K562 (cell line): ENCODE measurements at regions not wholly inside any gene's neighbourhood (a gene's known extent, or its start where the extent isn't known, plus 50 kb on each side); places are given as distances from the start of the nearest gene placed in this dataset.

ENCODE experiments used
- ATAC-seq: fragments of 200-7000 bp; cut with Tn5 transposase; 3 replicates; pipeline ENCODE4 v1.9.1; 2020; ENCODE audit warnings: moderate library complexity
- BruUV-seq: library from RNA; stranded (reverse); fragments of 400-500 nt; replicated peaks from 2 replicates; lab custom pipeline; 2021; lab: Mats Ljungman, UMichigan
- CTCF ChIA-PET: fragments of 300-600 bp; formaldehyde crosslinking; extraction: SDS; loops from one replicate; lab custom pipeline; 2021; ENCODE audit warnings: low intra/inter-chr PET ratio; lab: Yijun Ruan, JAX
- POLR2A ChIA-PET: fragments of 300-600, 350-650 bp; sonication (Branson Sonifier 250); formaldehyde crosslinking; extraction: SDS; loops from one replicate; lab custom pipeline; 2021; ENCODE audit warnings: antibody characterized with exemption, inconsistent platforms; lab: Yijun Ruan, JAX
- DNase-seq, 4 experiments: peaks; one replicate each; pipeline versions ENCODE4 v3.0.0 to v3.0.0-alpha.2; 2011 to 2018; ENCODE audit warnings: low spot score in 3 of 4, mixed read lengths in 3 of 4; ENCODE audit errors: extremely low read depth in 1 of 4
- FAIRE-seq: peaks from 2 replicates; lab custom pipeline; 2011; peaks lifted over from hg19 to GRCh38; lab: Jason Lieb, UNC
- H2AFZ ChIP-seq: 2 replicates; pipeline ENCODE4 v1.6.0; 2011; ENCODE audit warnings: low read depth, low read length, control low read depth, inconsistent platforms
- H3K27ac ChIP-seq: fragments of 200-600 bp; 3 replicates; pipeline ENCODE4 v1.8.0; 2011; ENCODE audit warnings: low read depth, mild to moderate bottlenecking, control low read depth, inconsistent platforms, low read length, moderate library complexity, mixed read lengths; ENCODE audit errors: extremely low read depth
- H3K27me3 ChIP-seq, 2 experiments: fragments of 300-600 bp in 1 of 2; 2 replicates in 1 of 2; 3 replicates in 1 of 2; pipeline versions ENCODE4 v1.6.0 to v1.8.0; 2011; ENCODE audit warnings: inconsistent platforms in 2 of 2, low read length in 2 of 2, mild to moderate bottlenecking in 1 of 2, mixed read lengths in 1 of 2, moderate library complexity in 1 of 2; ENCODE audit not compliant: control insufficient read depth in 2 of 2, insufficient read depth in 2 of 2
- H3K36me3 ChIP-seq: fragments of 300-600 bp; 3 replicates; pipeline ENCODE4 v1.8.0; 2011; ENCODE audit warnings: mild to moderate bottlenecking, low read length, inconsistent platforms; ENCODE audit not compliant: control insufficient read depth, insufficient read depth
- H3K4me1 ChIP-seq, 2 experiments: fragments of 200-600 bp in 1 of 2; replicated peaks in 1 of 2; 2 replicates in 1 of 2; 3 replicates in 1 of 2; pipeline versions ENCODE4 v1.5.1 to v1.8.0; 2011; ENCODE audit warnings: inconsistent platforms in 2 of 2, low read length in 2 of 2, mild to moderate bottlenecking in 1 of 2, mixed read lengths in 1 of 2, moderate library complexity in 1 of 2; ENCODE audit not compliant: control insufficient read depth in 2 of 2, insufficient read depth in 2 of 2
- H3K4me2 ChIP-seq: 2 replicates; pipeline ENCODE4 v1.6.1; 2011; ENCODE audit warnings: low read length, control low read depth, inconsistent platforms, mixed read lengths; ENCODE audit not compliant: insufficient read depth
- H3K4me3 ChIP-seq: fragments of 200-600 bp; sonication (generic), shearing (Covaris generic); 2 replicates; pipeline ENCODE4 v1.5.1; 2016; ENCODE audit warnings: control low read depth, inconsistent platforms
- H3K79me2 ChIP-seq: fragments of 200-600 bp; 3 replicates; pipeline ENCODE4 v1.8.0; 2011; ENCODE audit warnings: low read length, inconsistent platforms; ENCODE audit not compliant: control insufficient read depth, insufficient read depth
- H3K9ac ChIP-seq, 2 experiments: 2 replicates each; pipeline versions ENCODE4 v1.6.0 to v1.6.1; 2011; ENCODE audit warnings: low read depth in 2 of 2, low read length in 2 of 2, control low read depth in 1 of 2, inconsistent platforms in 1 of 2, mild to moderate bottlenecking in 1 of 2, mixed read lengths in 1 of 2; ENCODE audit not compliant: insufficient read depth in 1 of 2
- H3K9me1 ChIP-seq: one replicate; pipeline ENCODE4 v1.6.0; 2011; ENCODE audit warnings: inconsistent platforms, mild to moderate bottlenecking, low read length, moderate library complexity; ENCODE audit not compliant: control insufficient read depth, insufficient read depth
- H3K9me3 ChIP-seq: replicated peaks from 2 replicates; pipeline ENCODE4 v1.5.1; 2011; ENCODE audit warnings: low read depth, low read length, inconsistent platforms; ENCODE audit not compliant: control insufficient read depth, insufficient read depth
- H4K20me1 ChIP-seq: replicated peaks from 2 replicates; pipeline ENCODE4 v1.6.1; 2011; ENCODE audit warnings: low read length, inconsistent platforms, mixed read lengths; ENCODE audit not compliant: control insufficient read depth, insufficient read depth
- ADNP ChIP-seq: fragments of 200-800 bp; sonication (Bioruptor generic); IDR thresholded peaks from 2 replicates; pipeline ENCODE4 v1.6.1; 2016; ENCODE audit warnings: missing genetic modification characterization, missing compliant biosample characterization
- CBX3 ChIP-seq, 2 experiments: IDR thresholded peaks; 1 replicate in 1 of 2; 2 replicates in 1 of 2; pipeline ENCODE4 v1.6.1; 2012; ENCODE audit warnings: inconsistent platforms in 2 of 2, low read length in 2 of 2, borderline replicate concordance in 1 of 2, control low read depth in 1 of 2
- HEY1 ChIP-seq: fragments of 250-450 bp; sonication (Bioruptor Pico); IDR thresholded peaks from 2 replicates; pipeline ENCODE4 v1.5.0; 2020; ENCODE audit warnings: mild to moderate bottlenecking, moderate library complexity, borderline replicate concordance
- L3MBTL2 ChIP-seq: fragments of 450-650 bp; IDR thresholded peaks from 2 replicates; pipeline ENCODE4 v1.6.1; 2016; ENCODE audit warnings: mild to moderate bottlenecking, moderate library complexity
- MEIS2 ChIP-seq: fragments of 450-650 bp; IDR thresholded peaks from 2 replicates; pipeline ENCODE4 v1.6.1; 2014; ENCODE audit warnings: mild to moderate bottlenecking; ENCODE audit not compliant: partially characterized antibody
- MTA2 ChIP-seq: fragments of 450-650 bp; IDR thresholded peaks from 2 replicates; pipeline ENCODE4 v1.6.1; 2016; ENCODE audit warnings: low read depth
- MTA3 ChIP-seq: fragments of 450-650 bp; formaldehyde crosslinking; IDR thresholded peaks from 2 replicates; pipeline ENCODE4 v1.6.1; 2017; ENCODE audit warnings: mild to moderate bottlenecking, borderline replicate concordance
- RAD21 ChIP-seq, 2 experiments: fragments of 250-450 bp in 1 of 2; fragments of 450-650 bp in 1 of 2; sonication (Bioruptor Pico) in 1 of 2; formaldehyde crosslinking in 1 of 2; IDR thresholded peaks in 1 of 2; conservative IDR thresholded peaks in 1 of 2; 2 replicates each; pipeline versions ENCODE4 v1.4.0 to v1.8.0; 2020 to 2022; ENCODE audit warnings: mild to moderate bottlenecking in 2 of 2, moderate library complexity in 1 of 2
- SRSF3 ChIP-seq: fragments of 200-400 bp; formaldehyde crosslinking; IDR thresholded peaks from 2 replicates; pipeline ENCODE4 v1.6.1; 2016; ENCODE audit warnings: mild to moderate bottlenecking, low read length, moderate library complexity; ENCODE audit not compliant: insufficient read depth
- ZBTB17 ChIP-seq: fragments of 450-650 bp; formaldehyde crosslinking; IDR thresholded peaks from 2 replicates; pipeline ENCODE4 v1.4.0; 2020; ENCODE audit warnings: mild to moderate bottlenecking
- ZFX ChIP-seq: sonication (generic); formaldehyde crosslinking; IDR thresholded peaks from 2 replicates; pipeline ENCODE4 v1.8.0; 2022; ENCODE audit warnings: mild to moderate bottlenecking, missing genetic modification reagents, moderate library complexity
- ZNF3 ChIP-seq: fragments of 250-450 bp; sonication (Bioruptor Pico); IDR thresholded peaks from 2 replicates; pipeline ENCODE4 v1.5.0; 2021; ENCODE audit warnings: mild to moderate bottlenecking, moderate library complexity
- WGBS: fragments of 100-300 bp; shearing (Covaris generic); methylation state at CpG from one replicate; pipeline ENCODE4 v1.1.6; 2016; ENCODE audit warnings: low coverage, mixed read lengths; ENCODE audit not compliant: insufficient coverage; ENCODE audit errors: missing lambda C conversion rate; 5-methylcytosine and 5-hydroxymethylcytosine counted together
- in situ Hi-C: fragments of 300-500 bp; cut with MboI; formaldehyde crosslinking; loops from 4 replicates; pipeline ENCODE4 v1.15.0; 2018; ENCODE audit warnings: inconsistent platforms, mixed read lengths
- intact Hi-C: fragments of 100-400 bp; cut with micrococcal nuclease; formaldehyde crosslinking; loops from 2 replicates; pipeline ENCODE4 v1.14.2; 2022

DNA sequence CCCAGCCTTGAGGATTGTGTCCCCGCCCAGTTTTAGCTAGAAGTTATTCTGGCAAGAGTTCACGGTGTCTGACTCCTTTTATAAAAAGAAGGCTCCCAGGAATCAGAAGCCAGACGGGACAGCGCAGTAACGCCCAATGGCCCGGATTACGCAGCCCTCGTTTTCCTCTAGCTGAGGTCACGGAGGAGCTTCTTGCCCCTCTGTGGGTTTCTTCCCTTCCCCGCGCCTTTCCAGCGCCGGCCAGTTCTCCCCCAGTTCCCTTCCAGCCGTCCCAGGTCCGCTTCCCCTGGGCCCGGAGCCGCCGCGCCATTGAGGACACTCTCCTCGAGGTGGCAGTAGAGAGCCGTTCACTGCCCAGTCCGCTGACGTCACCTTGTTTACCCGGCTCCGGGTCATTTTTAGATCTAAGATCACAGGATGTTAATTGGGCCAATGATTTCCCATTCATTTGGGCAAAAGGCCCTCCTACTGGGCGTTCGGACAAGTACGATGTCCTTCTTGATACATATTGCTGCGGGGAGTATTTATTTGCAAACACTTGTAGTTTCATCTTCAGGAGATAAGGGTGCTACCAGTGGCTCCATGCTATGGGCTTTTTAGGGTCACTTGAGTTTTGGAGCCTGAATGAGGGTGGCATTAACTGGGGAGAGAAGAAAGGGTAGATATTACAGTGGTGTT, 81.5 kb upstream of the PPM1B start (continued):
- TF ChIP-seq RAD21 (CRISPR knock-in tag; conservative IDR thresholded peaks at IDR 0.05 in 1 of 2, IDR thresholded peaks at IDR 0.05 in 1 of 2), result peak; percentile 90 to 91

DNA sequence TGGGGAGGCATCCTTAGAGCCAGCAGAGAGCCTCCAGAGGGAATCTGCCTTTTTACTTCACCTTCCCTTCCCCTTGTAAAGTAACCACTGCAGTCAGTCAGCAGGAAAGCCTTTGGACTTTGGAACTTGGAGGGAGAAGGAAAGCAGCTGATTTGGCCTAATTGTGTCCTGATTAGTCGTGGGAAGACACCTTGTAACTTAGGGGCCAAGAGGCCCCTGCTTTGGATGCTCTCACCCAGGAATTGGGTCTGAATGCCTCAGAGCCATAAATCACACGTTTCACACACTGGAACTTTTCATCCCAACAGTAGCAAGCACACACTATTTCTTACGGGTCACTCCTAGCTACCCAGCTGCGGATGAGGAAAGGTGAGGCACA, 81.0 kb upstream of the PPM1B start:
- peak overlapping the region; percentile 29 to 85; a peak in 2 of 4 replicates for H3K9ac ChIP-seq
- FAIRE-seq (no peak), ATAC-seq (no peak), DNase-seq (no peak)
- peak overlapping the region; percentile 82 for H3K4me2 ChIP-seq
- no TSS peak for BruUV-seq
- ChIA-PET CTCF (interaction anchor here (0.8 to 1.5 kb wide), 2 partner anchors 203 to 208 kb away, joined by 3 to 13 read pairs; no protein-coding TSS in a partner anchor), POLR2A (interaction anchor here (0.8 to 1.3 kb wide), 2 partner anchors 79 to 84 kb away, joined by 3 to 4 read pairs; no protein-coding TSS in a partner anchor)
- no peaks in the 10 kb centered on the region for H3K36me3 ChIP-seq
- peak overlapping the region; percentile 81 for H2AFZ ChIP-seq
- WGBS, result 0% methylated on average over 4 of the region's 4 CpGs
- in situ Hi-C loops, result no loop called here
- H3K4me3 ChIP-seq, result peak overlapping the region; percentile 28; the same call in 1 of the 2 replicates
- no peaks in the 10 kb centered on the region for H4K20me1 ChIP-seq
- intact Hi-C loops, result loop anchor here (1.0 to 5.0 kb wide), 3 partner anchors 43 to 204 kb away; no protein-coding TSS in a partner anchor
- H3K9me1 ChIP-seq, result no peaks in the 10 kb centered on the region
- H3K27me3 ChIP-seq, result peaks cover 10 to 12% of the 10 kb centered on the region in 2 experiments; a peak in 4 of 5 replicates
- peaks cover 3 to 5% of the 10 kb centered on the region in 2 experiments; a peak in 2 of 5 replicates for H3K4me1 ChIP-seq
- H3K79me2 ChIP-seq, result no peaks in the 10 kb centered on the region
- H3K27ac ChIP-seq, result no peak overlapping the region
- H3K9me3 ChIP-seq, result no peaks in the 10 kb centered on the region
- TF ChIP-seq L3MBTL2, result no peak
- peak; percentile 48 for TF ChIP-seq MEIS2
- no peak for TF ChIP-seq SRSF3
- no peak for TF ChIP-seq HEY1 (CRISPR knock-in tag)
- no peak for TF ChIP-seq MTA2
- TF ChIP-seq CBX3 (IDR thresholded peaks at IDR 0.05; ENCODE audit: borderline replicate concordance in 1 of 2, low read length in 2 of 2), result no peak
- TF ChIP-seq MTA3, result no peak
- TF ChIP-seq ADNP, result no peak
- TF ChIP-seq ZNF3 (CRISPR knock-in tag), result no peak
- no peak for TF ChIP-seq ZBTB17 (CRISPR knock-in tag)
- TF ChIP-seq ZFX, result 0 out of 2 replicates have a peak, but pooled peaks have one; percentile 4
